ENCODE measurements at regions not wholly inside any gene's neighbourhood (a gene's known extent, or its start where the extent isn't known, plus 50 kb on each side); places are given as distances from the start of the nearest gene placed in this dataset.

DNA sequence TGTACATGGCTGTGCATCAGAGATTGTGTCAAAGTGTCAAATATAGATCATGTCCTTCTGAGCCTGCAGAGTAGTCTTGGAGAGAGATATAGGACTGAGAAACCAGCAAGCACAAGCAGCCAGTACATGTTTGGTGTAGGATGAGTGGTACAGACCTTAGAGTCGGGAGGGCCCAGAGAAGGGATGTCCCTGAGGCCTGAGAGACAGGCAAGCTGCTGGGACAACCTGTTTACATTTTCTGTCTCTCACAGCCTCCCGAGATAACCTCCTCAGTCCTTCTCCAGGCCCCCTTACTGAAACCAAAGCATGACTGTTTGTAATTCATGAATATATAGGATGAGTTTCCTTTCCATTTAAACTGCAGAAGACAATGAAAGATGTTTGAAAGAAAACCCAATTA, 182.4 kb upstream of the STT3B start:
- Mint-ChIP-seq H3K27ac (ENCODE audit: unreplicated experiment) (no peak overlapping the region), H3K36me3 (ENCODE audit: low read depth) (no peaks in the 10 kb centered on the region), H3K4me3 (no peak overlapping the region), H3K4me1 (peaks cover 5% of the 10 kb centered on the region), H3K27me3 (ENCODE audit: low read depth) (no peaks in the 10 kb centered on the region), H3K9me3 (peaks cover 3% of the 10 kb centered on the region)
- TF ChIP-seq, protein P1, sequence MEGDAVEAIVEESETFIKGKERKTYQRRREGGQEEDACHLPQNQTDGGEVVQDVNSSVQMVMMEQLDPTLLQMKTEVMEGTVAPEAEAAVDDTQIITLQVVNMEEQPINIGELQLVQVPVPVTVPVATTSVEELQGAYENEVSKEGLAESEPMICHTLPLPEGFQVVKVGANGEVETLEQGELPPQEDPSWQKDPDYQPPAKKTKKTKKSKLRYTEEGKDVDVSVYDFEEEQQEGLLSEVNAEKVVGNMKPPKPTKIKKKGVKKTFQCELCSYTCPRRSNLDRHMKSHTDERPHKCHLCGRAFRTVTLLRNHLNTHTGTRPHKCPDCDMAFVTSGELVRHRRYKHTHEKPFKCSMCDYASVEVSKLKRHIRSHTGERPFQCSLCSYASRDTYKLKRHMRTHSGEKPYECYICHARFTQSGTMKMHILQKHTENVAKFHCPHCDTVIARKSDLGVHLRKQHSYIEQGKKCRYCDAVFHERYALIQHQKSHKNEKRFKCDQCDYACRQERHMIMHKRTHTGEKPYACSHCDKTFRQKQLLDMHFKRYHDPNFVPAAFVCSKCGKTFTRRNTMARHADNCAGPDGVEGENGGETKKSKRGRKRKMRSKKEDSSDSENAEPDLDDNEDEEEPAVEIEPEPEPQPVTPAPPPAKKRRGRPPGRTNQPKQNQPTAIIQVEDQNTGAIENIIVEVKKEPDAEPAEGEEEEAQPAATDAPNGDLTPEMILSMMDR (conservative IDR thresholded peaks at IDR 0.05), result no peak
- DNase-seq (ENCODE audit: low read depth, low spot score), result no peak

DNA sequence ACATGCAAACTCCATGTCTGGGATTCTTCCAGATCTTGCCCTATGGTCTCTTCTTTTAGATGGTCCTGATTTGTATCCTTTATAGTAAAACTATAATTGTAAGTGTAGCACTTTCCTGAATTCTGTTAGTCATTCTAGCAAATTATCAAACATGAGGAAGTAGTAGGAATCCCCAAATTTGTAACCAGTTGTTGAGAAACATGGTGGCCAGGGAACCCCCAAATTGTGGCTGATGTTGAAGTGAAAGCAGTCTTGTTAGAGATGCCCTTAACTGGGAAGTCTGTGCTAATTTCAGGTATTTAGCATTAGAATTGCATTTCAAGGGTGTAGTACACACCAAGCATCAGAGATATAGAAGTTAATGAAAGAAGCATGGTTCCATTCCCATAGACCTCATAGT, 180.4 kb upstream of the STT3B start:
- Mint-ChIP-seq H3K9me3 (peaks cover 7% of the 10 kb centered on the region), H3K36me3 (ENCODE audit: low read depth) (no peaks in the 10 kb centered on the region), H3K27ac (ENCODE audit: unreplicated experiment) (no peak overlapping the region), H3K4me1 (peaks cover 5% of the 10 kb centered on the region), H3K4me3 (no peak overlapping the region), H3K27me3 (ENCODE audit: low read depth) (no peaks in the 10 kb centered on the region)
- DNase-seq (ENCODE audit: low read depth, low spot score), result no peak
- TF ChIP-seq, protein P1 (conservative IDR thresholded peaks at IDR 0.05), result no peak

DNA sequence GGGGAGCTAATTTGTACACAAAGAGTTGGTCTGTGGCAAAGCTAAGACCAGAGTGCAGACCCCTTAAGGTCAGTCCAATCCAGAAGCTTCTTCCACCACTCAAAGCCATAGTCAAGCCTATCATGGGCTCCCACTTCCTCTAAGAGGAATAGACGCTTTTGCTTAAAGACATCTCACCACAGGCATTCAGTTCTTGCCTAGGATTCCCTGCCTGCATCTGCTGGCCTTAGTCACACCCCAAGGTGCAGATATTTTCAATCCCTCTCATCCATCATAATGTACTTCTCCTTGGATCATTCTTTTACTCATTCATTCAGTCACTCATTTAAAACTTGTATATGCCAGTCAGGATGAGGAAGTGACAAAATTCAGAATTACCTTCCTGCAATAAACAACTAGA, 179.6 kb upstream of the STT3B start:
- peaks cover 7% of the 10 kb centered on the region for H3K9me3 Mint-ChIP-seq
- peaks cover 5% of the 10 kb centered on the region for H3K4me1 Mint-ChIP-seq
- DNase-seq (ENCODE audit: low read depth, low spot score), result no peak
- no peak overlapping the region for H3K4me3 Mint-ChIP-seq
- no peaks in the 10 kb centered on the region for H3K27me3 Mint-ChIP-seq (ENCODE audit: low read depth)
- H3K36me3 Mint-ChIP-seq (ENCODE audit: low read depth), result no peaks in the 10 kb centered on the region
- no peak overlapping the region for H3K27ac Mint-ChIP-seq (ENCODE audit: unreplicated experiment)
- TF ChIP-seq, protein P1 (conservative IDR thresholded peaks at IDR 0.05), result no peak

DNA sequence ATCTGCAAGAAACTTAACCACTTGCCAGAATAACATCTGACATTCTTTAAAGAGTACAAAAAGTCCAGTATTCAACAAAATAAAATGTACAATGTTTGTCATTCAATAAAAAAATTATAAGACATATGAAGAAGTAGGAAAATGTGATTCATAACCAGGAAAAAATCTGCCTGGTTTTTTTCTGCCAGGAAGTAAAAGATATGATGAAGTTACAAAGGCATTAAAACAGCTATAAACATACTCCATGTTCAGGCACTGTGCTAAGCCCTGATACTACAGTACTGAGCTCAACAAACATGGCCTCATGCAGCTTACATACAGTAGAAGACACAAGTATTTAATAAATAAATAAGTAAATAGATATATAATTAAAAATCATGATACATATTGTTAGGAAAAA, 178.4 kb upstream of the STT3B start:
- H3K4me3 Mint-ChIP-seq, result no peak overlapping the region
- H3K36me3 Mint-ChIP-seq (ENCODE audit: low read depth), result no peaks in the 10 kb centered on the region
- peaks cover 5% of the 10 kb centered on the region for H3K4me1 Mint-ChIP-seq
- peaks cover 7% of the 10 kb centered on the region for H3K9me3 Mint-ChIP-seq
- no peak for DNase-seq (ENCODE audit: low read depth, low spot score)
- no peaks in the 10 kb centered on the region for H3K27me3 Mint-ChIP-seq (ENCODE audit: low read depth)
- no peak overlapping the region for H3K27ac Mint-ChIP-seq (ENCODE audit: unreplicated experiment)
- TF ChIP-seq, protein P1 (conservative IDR thresholded peaks at IDR 0.05), result no peak

DNA sequence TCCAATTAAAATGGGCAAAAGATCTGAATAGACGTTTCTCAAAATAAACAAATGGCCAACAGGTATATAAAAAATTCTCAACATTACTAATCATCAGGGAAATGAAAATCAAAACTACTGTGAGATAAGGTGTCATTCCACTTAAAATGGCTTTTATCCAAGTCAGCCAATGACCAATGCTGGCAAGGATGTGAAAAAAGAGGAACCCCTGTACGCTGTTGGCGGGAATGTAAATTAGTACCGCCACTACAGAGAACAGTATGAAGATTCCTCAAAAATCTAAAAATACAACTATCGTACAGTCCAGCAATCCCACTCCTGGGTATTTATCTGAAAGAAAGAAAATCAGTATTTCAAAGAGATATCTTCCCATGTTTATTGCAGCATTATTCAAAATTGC, 176.9 kb upstream of the STT3B start:
- TF ChIP-seq, protein P1 (conservative IDR thresholded peaks at IDR 0.05), result no peak
- no peaks in the 10 kb centered on the region for H3K27me3 Mint-ChIP-seq (ENCODE audit: low read depth)
- H3K9me3 Mint-ChIP-seq, result peaks cover 7% of the 10 kb centered on the region
- DNase-seq (ENCODE audit: low read depth, low spot score), result no peak
- H3K27ac Mint-ChIP-seq (ENCODE audit: unreplicated experiment), result no peak overlapping the region
- H3K36me3 Mint-ChIP-seq (ENCODE audit: low read depth), result no peaks in the 10 kb centered on the region
- H3K4me3 Mint-ChIP-seq, result no peak overlapping the region
- peaks cover 7% of the 10 kb centered on the region for H3K4me1 Mint-ChIP-seq

DNA sequence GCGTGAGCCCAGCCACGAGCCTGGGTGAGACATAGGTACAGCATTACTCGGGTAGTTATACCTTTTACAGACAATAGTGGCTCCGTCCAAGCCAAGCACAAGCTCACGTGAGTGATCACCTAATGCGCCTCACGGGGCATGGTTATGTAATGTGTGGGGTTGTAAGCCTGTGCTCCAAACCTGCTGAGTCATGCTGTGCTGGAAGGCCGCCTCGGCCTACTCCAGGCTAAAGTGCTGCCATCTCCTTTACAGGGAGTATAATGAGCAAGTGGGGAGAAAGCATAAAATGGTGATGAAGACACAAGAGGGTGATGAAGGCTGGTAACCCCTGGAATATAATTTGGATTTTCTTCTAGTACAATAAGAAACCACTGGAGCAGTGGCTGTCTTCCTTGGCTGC, 175.8 kb upstream of the STT3B start:
- Mint-ChIP-seq H3K27me3 (ENCODE audit: low read depth) (no peaks in the 10 kb centered on the region), H3K4me1 (peaks cover 16% of the 10 kb centered on the region), H3K27ac (ENCODE audit: unreplicated experiment) (no peak overlapping the region), H3K9me3 (peaks cover 7% of the 10 kb centered on the region), H3K36me3 (ENCODE audit: low read depth) (no peaks in the 10 kb centered on the region), H3K4me3 (no peak overlapping the region)
- DNase-seq (ENCODE audit: low read depth, low spot score), result no peak
- TF ChIP-seq, protein P1 (conservative IDR thresholded peaks at IDR 0.05), result no peak

Data from neural crest cell (in vitro differentiated cells).